Kidney capillary endothelial cell (primary cell): ENCODE measurements at regions not wholly inside any gene's neighbourhood (a gene's known extent, or its start where the extent isn't known, plus 50 kb on each side); places are given as distances from the start of the nearest gene placed in this dataset.

Experiments used
- DNase-seq: peaks from one replicate; pipeline ENCODE4 v3.0.0-alpha.2; 2018; ENCODE audit warnings: low spot score

GRCh38 chr3:84877092-84877491 lies 81.7 kb upstream of the CADM2 start:
- DNase-seq = no peak

DNA sequence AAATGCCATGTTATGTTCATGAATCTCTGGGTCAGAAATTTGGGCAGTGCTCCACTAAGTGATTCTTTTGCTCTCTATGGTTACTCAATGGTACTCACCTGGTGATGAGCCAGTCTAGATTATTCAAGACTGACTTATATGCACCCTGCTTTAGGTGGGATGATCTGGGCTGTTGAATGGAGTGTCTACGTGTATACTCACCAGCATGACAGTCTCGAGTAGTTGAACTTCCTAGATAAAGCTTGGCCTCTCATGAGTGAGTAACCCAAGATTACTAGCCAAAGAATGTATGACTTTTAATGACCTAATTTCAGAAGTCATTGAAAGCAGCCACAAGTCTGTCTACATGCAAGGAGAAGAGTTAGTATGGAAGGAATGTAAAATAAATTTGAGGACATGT lies 77.5 kb upstream of the CADM2 start:
- no peak for DNase-seq

DNA sequence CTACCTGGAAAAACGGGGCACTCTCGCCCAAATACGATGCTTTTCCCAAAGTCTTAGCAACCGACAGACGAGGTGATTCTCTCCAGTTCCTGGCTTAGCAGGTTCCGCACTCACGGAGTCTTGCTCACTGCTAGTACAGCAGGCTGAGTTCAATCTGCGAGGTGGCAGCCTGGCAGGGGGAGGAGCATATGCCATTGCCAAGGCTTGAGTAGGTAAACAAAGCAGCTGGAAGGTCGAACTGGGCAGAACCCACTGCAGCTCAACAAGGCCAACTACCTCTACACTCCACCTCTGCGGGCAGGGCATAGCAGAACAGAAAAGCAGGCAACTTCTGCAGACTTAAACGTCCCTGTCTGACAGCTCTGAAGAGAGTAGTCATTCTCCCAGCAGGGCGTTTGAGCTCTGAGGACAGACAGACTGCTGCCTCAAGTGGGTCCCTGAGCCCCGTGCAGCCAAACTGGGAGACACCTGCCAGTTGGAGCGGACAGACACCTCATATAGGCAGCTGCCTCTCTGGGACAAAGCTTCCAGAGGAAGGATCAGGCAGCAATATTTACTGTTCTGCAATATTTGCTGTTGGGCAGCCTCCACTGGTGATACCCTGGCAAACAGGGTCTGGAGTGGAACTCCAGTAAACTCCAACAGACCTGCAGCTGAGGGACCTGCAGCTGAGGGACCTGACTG lies 73.4 kb upstream of the CADM2 start:
- DNase-seq = no peak

GRCh38 chr3:84891851-84892250 lies 66.9 kb upstream of the CADM2 start:
- DNase-seq = no peak

DNA sequence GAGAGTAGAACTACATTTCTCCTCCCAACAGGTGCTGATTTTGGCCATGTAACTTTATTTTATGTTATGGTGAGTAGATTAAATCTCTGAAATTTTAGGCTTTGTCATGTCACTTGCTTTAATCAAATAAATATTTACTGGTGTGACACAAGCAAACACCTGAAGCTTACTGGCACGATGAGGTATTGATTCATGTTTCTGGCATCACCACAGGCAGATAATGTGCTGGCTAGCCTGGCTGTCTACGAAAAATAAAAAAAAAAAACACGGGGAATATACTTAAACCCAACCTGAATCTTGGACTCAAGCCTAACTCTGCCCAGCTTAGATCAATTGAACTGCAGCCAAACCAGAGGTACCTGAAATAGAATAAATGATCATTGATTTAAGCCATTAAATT lies 65.6 kb upstream of the CADM2 start:
- DNase-seq = no peak

DNA sequence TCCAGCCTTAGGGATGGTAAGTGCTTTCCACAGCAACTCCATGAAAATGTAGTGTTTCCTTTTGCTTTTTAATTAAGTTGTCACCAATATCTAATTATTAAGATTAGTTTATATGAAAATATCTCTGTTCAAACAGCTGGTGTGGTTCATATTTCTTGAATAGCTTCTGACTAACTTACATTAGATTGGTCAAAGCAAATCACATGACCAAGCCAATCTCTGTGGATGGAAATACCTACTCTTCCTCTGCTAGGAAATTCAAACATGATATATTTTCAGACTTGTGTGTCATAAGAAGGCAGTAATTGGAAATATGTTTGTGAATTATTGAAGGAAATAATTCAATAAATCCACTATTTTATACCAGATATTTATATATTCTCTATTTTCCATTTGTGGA lies 54.6 kb upstream of the CADM2 start:
- no peak for DNase-seq

GRCh38 chr3:84904816-84905555 lies 53.8 kb upstream of the CADM2 start:
- DNase-seq = no peak

DNA sequence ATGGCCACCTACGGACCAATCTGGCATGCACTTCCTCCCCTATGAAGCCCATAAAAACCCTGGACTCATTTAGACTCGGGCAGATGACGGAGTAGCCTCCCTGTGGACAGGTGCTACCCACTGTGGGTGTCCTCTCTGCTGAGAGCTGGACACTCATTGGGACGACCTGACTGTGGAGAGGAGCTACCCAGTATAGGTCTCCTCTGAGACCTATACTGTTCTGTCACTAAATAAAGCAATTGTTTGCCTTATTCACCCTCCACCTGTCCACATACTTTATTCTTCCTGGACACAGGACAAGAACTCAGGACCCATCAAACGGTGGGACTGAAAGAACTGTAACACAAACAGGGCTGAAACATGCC lies 53.3 kb upstream of the CADM2 start:
- no peak for DNase-seq

DNA sequence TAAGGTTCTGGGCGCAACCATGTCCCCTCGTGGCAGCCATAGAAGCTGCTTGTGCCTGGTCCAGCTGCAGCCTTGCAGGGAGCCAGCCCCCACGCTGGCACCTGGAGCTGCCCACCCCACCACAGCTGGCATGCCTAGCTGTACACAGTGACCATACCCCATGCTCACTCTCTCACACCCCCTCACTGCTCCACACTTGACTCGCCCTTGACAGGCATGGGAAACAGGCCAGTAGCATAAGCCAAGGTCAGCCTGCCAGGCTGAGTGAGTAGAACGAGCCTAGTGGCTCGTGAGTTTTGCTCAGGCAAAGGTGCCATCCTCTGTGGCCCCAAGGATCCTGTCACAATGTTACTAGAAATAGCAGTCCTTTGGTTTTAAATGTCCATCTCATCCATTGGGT lies 52.7 kb upstream of the CADM2 start:
- DNase-seq = no peak
